Sigmoid colon (tissue), 4 donors: ENCODE measurements at regions not wholly inside any gene's neighbourhood (a gene's known extent, or its start where the extent isn't known, plus 50 kb on each side); places are given as distances from the start of the nearest gene placed in this dataset.

Experiments
- EP300 ChIP-seq, 4 donors: sonication (generic); formaldehyde crosslinking; IDR thresholded peaks; one replicate each; pipeline ENCODE4 v1.6.1; 2017; ENCODE audit warnings: antibody characterized with exemption in 4 of 4
- POLR2A ChIP-seq, 2 donors: fragments of 450-650 bp; IDR thresholded peaks; one replicate each; pipeline ENCODE4 v1.6.1; 2016; ENCODE audit warnings: antibody characterized with exemption in 2 of 2, mild to moderate bottlenecking in 2 of 2, moderate library complexity in 2 of 2
- POLR2AphosphoS5 ChIP-seq, 4 donors: sonication (generic); formaldehyde crosslinking; IDR thresholded peaks; one replicate each; pipeline ENCODE4 v1.6.1; 2017; ENCODE audit warnings: antibody characterized with exemption in 4 of 4
- TF ChIP-seq, protein P1 (sequence below), 4 experiments: fragments of 450-650 bp in 3 of 4; fragments of 200-600 bp in 1 of 4; IDR thresholded peaks; one replicate each; pipeline ENCODE4 v1.5.1; 2016 to 2019; ENCODE audit warnings: antibody characterized with exemption in 4 of 4, mild to moderate bottlenecking in 3 of 4, moderate library complexity in 2 of 4

DNA sequence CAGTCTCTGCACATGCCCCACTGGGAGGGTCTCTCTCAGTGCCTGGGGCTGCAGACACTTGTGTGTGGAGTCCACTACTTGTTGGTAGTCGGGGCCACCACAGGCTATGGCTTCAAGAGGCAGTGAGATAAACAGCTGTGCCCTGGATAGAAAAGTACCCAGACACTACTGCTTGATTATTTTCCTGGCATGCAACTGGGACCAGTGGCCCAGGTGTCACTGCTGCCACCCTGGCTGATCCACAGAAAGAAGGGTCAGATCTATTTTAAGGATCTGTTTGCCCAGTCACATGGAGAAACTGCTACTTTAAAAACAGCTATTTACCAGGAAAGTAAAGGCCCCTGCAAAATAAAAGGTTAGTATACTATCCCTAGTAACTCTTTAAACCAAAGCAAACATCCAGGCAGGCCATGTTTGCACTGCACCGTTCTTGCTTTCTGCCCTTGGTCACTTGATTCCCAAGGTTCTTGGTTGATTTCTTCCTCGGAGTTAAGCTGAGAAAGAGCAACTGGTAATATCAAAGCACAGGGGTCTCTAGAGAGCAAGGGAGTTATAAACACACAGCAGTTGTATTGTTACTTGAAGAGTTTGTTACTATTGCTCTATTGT, 99.9 kb downstream of the GLUL start:
- TF ChIP-seq, protein P1, sequence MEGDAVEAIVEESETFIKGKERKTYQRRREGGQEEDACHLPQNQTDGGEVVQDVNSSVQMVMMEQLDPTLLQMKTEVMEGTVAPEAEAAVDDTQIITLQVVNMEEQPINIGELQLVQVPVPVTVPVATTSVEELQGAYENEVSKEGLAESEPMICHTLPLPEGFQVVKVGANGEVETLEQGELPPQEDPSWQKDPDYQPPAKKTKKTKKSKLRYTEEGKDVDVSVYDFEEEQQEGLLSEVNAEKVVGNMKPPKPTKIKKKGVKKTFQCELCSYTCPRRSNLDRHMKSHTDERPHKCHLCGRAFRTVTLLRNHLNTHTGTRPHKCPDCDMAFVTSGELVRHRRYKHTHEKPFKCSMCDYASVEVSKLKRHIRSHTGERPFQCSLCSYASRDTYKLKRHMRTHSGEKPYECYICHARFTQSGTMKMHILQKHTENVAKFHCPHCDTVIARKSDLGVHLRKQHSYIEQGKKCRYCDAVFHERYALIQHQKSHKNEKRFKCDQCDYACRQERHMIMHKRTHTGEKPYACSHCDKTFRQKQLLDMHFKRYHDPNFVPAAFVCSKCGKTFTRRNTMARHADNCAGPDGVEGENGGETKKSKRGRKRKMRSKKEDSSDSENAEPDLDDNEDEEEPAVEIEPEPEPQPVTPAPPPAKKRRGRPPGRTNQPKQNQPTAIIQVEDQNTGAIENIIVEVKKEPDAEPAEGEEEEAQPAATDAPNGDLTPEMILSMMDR (IDR thresholded peaks at IDR 0.05) = no peak
- no peak for TF ChIP-seq POLR2A (IDR thresholded peaks at IDR 0.05)
- no peak for TF ChIP-seq EP300 (IDR thresholded peaks at IDR 0.05)
- TF ChIP-seq POLR2AphosphoS5 (IDR thresholded peaks at IDR 0.05) = no peak
